ENCODE measurements at regions not wholly inside any gene's neighbourhood (a gene's known extent, or its start where the extent isn't known, plus 50 kb on each side); places are given as distances from the start of the nearest gene placed in this dataset.
A peak's percentile ranks its signal among the peaks of the same experiment; 100 is the strongest.

DNA sequence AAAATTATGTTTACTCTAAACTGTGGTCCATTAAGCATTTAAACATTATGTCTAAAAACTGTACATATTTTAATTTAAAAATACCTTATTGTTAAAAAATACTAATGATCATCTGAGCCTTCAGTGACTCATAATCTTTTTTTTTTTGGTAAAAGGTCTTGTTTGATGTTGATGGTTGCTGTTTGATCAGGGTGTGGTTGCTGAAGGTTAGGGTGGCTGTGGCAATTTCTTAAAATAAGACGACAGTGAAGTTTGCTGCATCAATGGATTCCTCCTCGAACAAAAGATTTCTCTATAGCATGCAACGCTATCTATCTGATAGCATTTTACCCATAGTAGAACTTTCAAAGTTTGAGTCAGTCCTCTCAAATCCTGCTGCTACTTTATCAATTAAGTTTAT is 180.0 kb upstream of the AHR start:
- peaks cover 3% of the 10 kb centered on the region for H3K27me3 Mint-ChIP-seq (ENCODE audit: insufficient read depth)
- DNase-seq (ENCODE audit: low spot score) = no peak
- intact Hi-C loops (cut with micrococcal nuclease) = no loop called here
- peaks cover 11% of the 10 kb centered on the region for H3K9me3 Mint-ChIP-seq
- H3K4me1 Mint-ChIP-seq (ENCODE audit: low read depth) = peaks cover 7% of the 10 kb centered on the region
- H3K27ac Mint-ChIP-seq = no peak overlapping the region
- no peak overlapping the region for H3K4me3 Mint-ChIP-seq
- H3K36me3 Mint-ChIP-seq (ENCODE audit: low read depth) = no peaks in the 10 kb centered on the region

- no peak overlapping the region for H3K4me3 Mint-ChIP-seq
- intact Hi-C loops (cut with micrococcal nuclease) = no loop called here
- peaks cover 10% of the 10 kb centered on the region for H3K4me1 Mint-ChIP-seq (ENCODE audit: low read depth)
- no peak overlapping the region for H3K27ac Mint-ChIP-seq
- peaks cover 3% of the 10 kb centered on the region for H3K27me3 Mint-ChIP-seq (ENCODE audit: insufficient read depth)
- H3K36me3 Mint-ChIP-seq (ENCODE audit: low read depth) = no peaks in the 10 kb centered on the region
- H3K9me3 Mint-ChIP-seq = peaks cover 4% of the 10 kb centered on the region
- DNase-seq (ENCODE audit: low spot score) = no peak
Observed at GRCh38 chr7:17120756-17121155, 177.7 kb upstream of the AHR start.

DNA sequence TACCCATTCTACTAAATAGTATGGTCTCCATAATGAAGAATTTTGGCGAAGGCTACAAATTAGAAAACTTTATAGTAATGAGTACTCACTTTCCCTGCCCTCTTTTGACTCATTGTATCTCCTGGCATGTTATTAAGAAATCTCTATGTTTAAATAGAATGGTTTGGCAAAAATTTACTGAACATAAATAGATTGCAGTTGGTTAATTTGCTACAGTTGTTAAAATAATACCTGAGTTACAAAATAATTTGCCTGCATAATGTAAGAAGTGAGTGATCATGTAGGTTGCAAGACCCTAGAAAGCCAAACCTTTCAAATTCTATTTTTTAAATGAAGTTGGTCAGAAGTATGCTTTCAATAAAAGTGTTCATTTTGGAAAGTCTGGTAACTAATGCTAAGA is 176.8 kb upstream of the AHR start:
- H3K4me1 Mint-ChIP-seq (ENCODE audit: low read depth) = peaks cover 19% of the 10 kb centered on the region
- peaks cover 3% of the 10 kb centered on the region for H3K27me3 Mint-ChIP-seq (ENCODE audit: insufficient read depth)
- no peak overlapping the region for H3K4me3 Mint-ChIP-seq
- intact Hi-C loops (cut with micrococcal nuclease) = no loop called here
- no peak for DNase-seq (ENCODE audit: low spot score)
- H3K9me3 Mint-ChIP-seq = peaks cover 4% of the 10 kb centered on the region
- H3K36me3 Mint-ChIP-seq (ENCODE audit: low read depth) = no peaks in the 10 kb centered on the region
- H3K27ac Mint-ChIP-seq = no peak overlapping the region

- no peak overlapping the region for H3K27ac Mint-ChIP-seq
- H3K36me3 Mint-ChIP-seq (ENCODE audit: low read depth) = no peaks in the 10 kb centered on the region
- no peak for DNase-seq (ENCODE audit: low spot score)
- H3K4me3 Mint-ChIP-seq = no peak overlapping the region
- peaks cover 3% of the 10 kb centered on the region for H3K27me3 Mint-ChIP-seq (ENCODE audit: insufficient read depth)
- peaks cover 26% of the 10 kb centered on the region for H3K4me1 Mint-ChIP-seq (ENCODE audit: low read depth)
- no peaks in the 10 kb centered on the region for H3K9me3 Mint-ChIP-seq
- intact Hi-C loops (cut with micrococcal nuclease) = no loop called here
Observed at GRCh38 chr7:17123020-17123419, 175.4 kb upstream of the AHR start.

- H3K27me3 Mint-ChIP-seq (ENCODE audit: insufficient read depth) = no peaks in the 10 kb centered on the region
- intact Hi-C loops (cut with micrococcal nuclease) = no loop called here
- no peaks in the 10 kb centered on the region for H3K9me3 Mint-ChIP-seq
- no peaks in the 10 kb centered on the region for H3K36me3 Mint-ChIP-seq (ENCODE audit: low read depth)
- DNase-seq (ENCODE audit: low spot score) = no peak
- no peak overlapping the region for H3K27ac Mint-ChIP-seq
- H3K4me3 Mint-ChIP-seq = no peak overlapping the region
- H3K4me1 Mint-ChIP-seq (ENCODE audit: low read depth) = peaks cover 37% of the 10 kb centered on the region
Observed at GRCh38 chr7:17126413-17127268, 171.8 kb upstream of the AHR start.

DNA sequence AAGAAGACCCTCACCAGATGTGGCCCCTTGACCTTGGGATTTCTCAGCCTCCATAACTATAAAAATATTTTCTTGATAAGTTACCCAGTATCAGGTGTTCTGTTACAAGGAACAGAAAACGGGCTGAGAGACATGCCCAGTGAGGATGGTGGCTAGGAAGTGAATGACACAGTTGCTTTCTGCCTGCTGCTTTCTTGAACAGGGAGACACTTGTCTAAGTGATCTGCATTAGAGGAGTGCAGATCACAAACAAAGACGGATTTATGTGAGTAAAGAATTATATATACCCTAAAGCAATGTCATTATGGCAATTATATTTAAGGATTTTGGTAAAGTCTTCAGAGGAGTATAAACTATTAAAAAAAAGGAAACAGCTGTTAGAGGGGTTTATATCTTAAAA is 169.2 kb upstream of the AHR start:
- H3K27me3 Mint-ChIP-seq (ENCODE audit: insufficient read depth) = no peaks in the 10 kb centered on the region
- intact Hi-C loops (cut with micrococcal nuclease) = no loop called here
- H3K9me3 Mint-ChIP-seq = no peaks in the 10 kb centered on the region
- H3K4me1 Mint-ChIP-seq (ENCODE audit: low read depth) = peaks cover 31% of the 10 kb centered on the region
- H3K36me3 Mint-ChIP-seq (ENCODE audit: low read depth) = peaks cover 1% of the 10 kb centered on the region
- H3K4me3 Mint-ChIP-seq = no peak overlapping the region
- DNase-seq (ENCODE audit: low spot score) = no peak
- H3K27ac Mint-ChIP-seq = no peak overlapping the region

- intact Hi-C loops (cut with micrococcal nuclease) = loop anchor here (10.0 kb wide), 1 partner anchor 506 kb away; no protein-coding TSS in a partner anchor
- Mint-ChIP-seq H3K4me3 (no peak overlapping the region), H3K4me1 (ENCODE audit: low read depth) (peaks cover 44% of the 10 kb centered on the region), H3K9me3 (no peaks in the 10 kb centered on the region), H3K27me3 (ENCODE audit: insufficient read depth) (no peaks in the 10 kb centered on the region), H3K36me3 (ENCODE audit: low read depth) (peaks cover 2% of the 10 kb centered on the region), H3K27ac (no peak overlapping the region)
- DNase-seq (ENCODE audit: low spot score) = no peak
Observed at GRCh38 chr7:17130281-17131059, 168.0 kb upstream of the AHR start.

DNA sequence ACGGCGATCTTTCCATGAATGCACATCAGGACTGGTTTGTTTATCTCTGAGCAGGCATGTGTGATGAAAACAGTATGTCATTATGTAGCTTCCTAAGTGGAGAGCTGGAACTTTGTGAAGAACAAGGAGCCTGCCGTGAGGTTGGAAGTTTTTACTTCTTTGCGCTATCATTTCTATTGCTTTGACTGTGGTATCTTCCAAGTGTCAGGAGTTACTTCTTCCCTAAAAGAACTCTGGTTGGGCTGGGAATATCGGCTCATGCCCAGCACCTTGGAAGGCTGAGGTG is 167.4 kb upstream of the AHR start:
- intact Hi-C loops (cut with micrococcal nuclease) = loop anchor here (10.0 kb wide), 1 partner anchor 506 kb away; no protein-coding TSS in a partner anchor
- Mint-ChIP-seq H3K27ac (no peak overlapping the region), H3K4me3 (no peak overlapping the region), H3K36me3 (ENCODE audit: low read depth) (peaks cover 2% of the 10 kb centered on the region), H3K9me3 (no peaks in the 10 kb centered on the region), H3K4me1 (ENCODE audit: low read depth) (peaks cover 46% of the 10 kb centered on the region), H3K27me3 (ENCODE audit: insufficient read depth) (no peaks in the 10 kb centered on the region)
- DNase-seq (ENCODE audit: low spot score) = no peak

GRCh38 chr7:17131983-17132655 is 166.3 kb upstream of the AHR start:
- Mint-ChIP-seq H3K4me1 (ENCODE audit: low read depth) (peaks cover 39% of the 10 kb centered on the region), H3K4me3 (no peak overlapping the region), H3K27me3 (ENCODE audit: insufficient read depth) (no peaks in the 10 kb centered on the region), H3K36me3 (ENCODE audit: low read depth) (peaks cover 2% of the 10 kb centered on the region), H3K9me3 (no peaks in the 10 kb centered on the region), H3K27ac (no peak overlapping the region)
- intact Hi-C loops (cut with micrococcal nuclease) = loop anchor here (10.0 kb wide), 1 partner anchor 507 kb away; no protein-coding TSS in a partner anchor
- DNase-seq (ENCODE audit: low spot score) = no peak

GRCh38 chr7:17132726-17133125 is 165.7 kb upstream of the AHR start:
- Mint-ChIP-seq H3K4me3 (no peak overlapping the region), H3K36me3 (ENCODE audit: low read depth) (peaks cover 2% of the 10 kb centered on the region), H3K27ac (no peak overlapping the region), H3K9me3 (no peaks in the 10 kb centered on the region), H3K4me1 (ENCODE audit: low read depth) (peaks cover 36% of the 10 kb centered on the region), H3K27me3 (ENCODE audit: insufficient read depth) (no peaks in the 10 kb centered on the region)
- intact Hi-C loops (cut with micrococcal nuclease) = loop anchor here (10.0 kb wide), 1 partner anchor 508 kb away; no protein-coding TSS in a partner anchor
- no peak for DNase-seq (ENCODE audit: low spot score)

DNA sequence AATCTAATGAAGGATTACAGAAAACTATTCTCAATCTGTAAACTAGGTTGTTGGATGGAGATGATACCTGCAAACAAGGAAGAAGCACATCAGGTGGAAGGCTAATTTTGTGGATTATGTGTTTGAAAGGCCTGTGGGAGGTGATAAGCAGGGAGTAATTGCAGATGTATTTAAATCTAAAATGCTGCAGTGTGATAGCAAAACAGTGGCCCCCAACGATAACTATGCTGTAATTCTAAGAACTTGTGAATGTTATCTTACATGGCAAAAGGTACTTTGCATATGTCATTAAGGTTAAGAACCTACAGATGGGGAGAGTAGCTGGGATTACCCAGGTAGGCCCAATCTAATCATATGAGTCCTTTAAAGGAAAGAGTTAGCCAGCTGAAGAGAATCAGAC is 164.5 kb upstream of the AHR start:
- intact Hi-C loops (cut with micrococcal nuclease) = loop anchor here (1.0 to 10.0 kb wide), 2 partner anchors 10 to 509 kb away; no protein-coding TSS in a partner anchor
- H3K4me1 Mint-ChIP-seq (ENCODE audit: low read depth) = peaks cover 48% of the 10 kb centered on the region
- H3K27ac Mint-ChIP-seq = no peak overlapping the region

DNA sequence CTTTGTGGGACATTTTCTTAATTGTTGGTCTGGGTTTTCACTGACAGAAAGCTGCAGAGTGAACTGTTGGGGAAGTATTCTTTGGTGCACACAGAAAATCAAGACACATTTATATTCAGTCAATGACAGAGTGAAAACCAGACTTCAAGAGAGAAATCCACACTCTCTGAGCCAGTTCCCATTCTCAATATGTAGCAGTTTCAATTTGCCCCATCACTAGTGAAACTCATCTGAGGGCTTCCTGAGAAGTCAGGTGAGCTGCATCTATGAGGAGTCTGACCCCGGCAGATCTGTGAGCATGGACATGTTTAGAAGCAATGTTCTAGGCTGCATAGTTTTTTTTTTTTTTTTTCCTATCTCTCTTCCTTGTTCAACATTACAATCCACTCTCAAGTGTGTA is 163.7 kb upstream of the AHR start:
- intact Hi-C loops (cut with micrococcal nuclease) = loop anchor here (1.0 to 10.0 kb wide), 4 partner anchors 10 to 510 kb away; no protein-coding TSS in a partner anchor
- no peak for DNase-seq (ENCODE audit: low spot score)
- Mint-ChIP-seq H3K4me1 (ENCODE audit: low read depth) (peaks cover 57% of the 10 kb centered on the region), H3K27me3 (ENCODE audit: insufficient read depth) (no peaks in the 10 kb centered on the region), H3K4me3 (peak overlapping the region; percentile 3), H3K36me3 (ENCODE audit: low read depth) (peaks cover 2% of the 10 kb centered on the region), H3K27ac (peak overlapping the region; percentile 12), H3K9me3 (no peaks in the 10 kb centered on the region)

More for the DNA sequence above, 164.5 kb upstream of the AHR start:
- Mint-ChIP-seq H3K27me3 (ENCODE audit: insufficient read depth) (no peaks in the 10 kb centered on the region), H3K9me3 (no peaks in the 10 kb centered on the region), H3K36me3 (ENCODE audit: low read depth) (peaks cover 2% of the 10 kb centered on the region), H3K4me3 (no peak overlapping the region)
- DNase-seq (ENCODE audit: low spot score) = no peak

Data from activated T-helper 1 cell treated with anti-CD3 and anti-CD28 coated beads, Interleukin-12 subunit alpha, Interleukin-12 subunit beta, Interleukin-2, Interleukin-4 antibody, amounts not matched to agents 30 ng/mL and 10 ng/mL and 1 ng/mL, durations not matched to agents 14 hours and 24 hours and 36 hours (primary cell).